ENCODE measurements at regions not wholly inside any gene's neighbourhood (a gene's known extent, or its start where the extent isn't known, plus 50 kb on each side); places are given as distances from the start of the nearest gene placed in this dataset.

GRCh38 chr10:24006741-24007140, 202.2 kb upstream of the KIAA1217 start:
- H3K4ac ChIP-seq (replicated peaks; ENCODE audit: insufficient read length, low read depth, low read length): no peak overlapping the region
- no peak overlapping the region for H3K23ac ChIP-seq (ENCODE audit: insufficient read length)
- no peak overlapping the region for H3K4me3 ChIP-seq (ENCODE audit: extremely low read depth in 1 of 4, insufficient read depth in 2 of 4, low read depth in 3 of 4, low read length in 4 of 4)
- DNase-seq (ENCODE audit: low read depth in 1 of 2, low spot score in 2 of 2) (no peak), FAIRE-seq (no peak)
- peaks cover 0 to 9% (median 5%) of the 10 kb centered on the region in 4 experiments; a peak in 4 of 7 replicates for H3K4me1 ChIP-seq (replicated peaks in 1 of 4; ENCODE audit: control insufficient read depth in 3 of 4, insufficient read depth in 4 of 4, low read length in 3 of 4)
- H2BK15ac ChIP-seq (ENCODE audit: low read length): no peak overlapping the region
- no peak overlapping the region for H3K27ac ChIP-seq (ENCODE audit: low read depth, low read length)
- no peak overlapping the region for H2BK12ac ChIP-seq (ENCODE audit: low read depth, low read length)
- H4K8ac ChIP-seq (ENCODE audit: extremely low read depth, insufficient read depth, low read length): no peak overlapping the region
- ChIA-PET POLR2A (ENCODE audit: partially characterized antibody) (no interaction called here), CTCF (ENCODE audit: partially characterized antibody) (interaction anchor here (1.1 kb wide), 1 partner anchor 12 kb away, joined by 5 read pairs; no protein-coding TSS in a partner anchor)
- H3K23me2 ChIP-seq (ENCODE audit: low read depth, low read length): no peaks in the 10 kb centered on the region
- no peak overlapping the region for H4K91ac ChIP-seq (replicated peaks; ENCODE audit: insufficient read length, low read length)
- no peaks in the 10 kb centered on the region for H3K79me1 ChIP-seq (ENCODE audit: low read depth, low read length)
- no peak overlapping the region for H3K4me2 ChIP-seq (ENCODE audit: insufficient read depth in 1 of 2, low read depth in 2 of 2, low read length in 2 of 2)
- H3K27me3 ChIP-seq (replicated peaks in 1 of 4; ENCODE audit: control insufficient read depth in 3 of 4, extremely low read depth in 1 of 4, insufficient read depth in 3 of 4, low read length in 3 of 4): no peaks in the 10 kb centered on the region
- H4K20me1 ChIP-seq (replicated peaks in 1 of 2; ENCODE audit: control insufficient read depth in 1 of 2, insufficient read depth in 2 of 2, low read length in 2 of 2): no peaks in the 10 kb centered on the region
- H3K9me3 ChIP-seq (ENCODE audit: insufficient read depth in 2 of 2, low read depth in 1 of 2, low read length in 1 of 2): no peaks in the 10 kb centered on the region
- no peak overlapping the region for H2AFZ ChIP-seq (ENCODE audit: low read length)
- no peak overlapping the region for H4K5ac ChIP-seq (ENCODE audit: insufficient read length, low read depth, low read length)
- 87% methylated on average over 5 of the region's 5 CpGs; no CpG with 5 or more reads in 1 of the 2 experiments for WGBS, 2 experiments (ENCODE audit: extremely low coverage in 1 of 2, insufficient coverage in 1 of 2, insufficient read length in 1 of 2, insufficient replicate concordance in 2 of 2, low coverage in 1 of 2, low lambda C conversion rate in 2 of 2, missing lambda C conversion rate in 1 of 2)
- no peak overlapping the region for H2BK120ac ChIP-seq (replicated peaks; ENCODE audit: low read depth, low read length)
- H3K9ac ChIP-seq (replicated peaks in 1 of 4; ENCODE audit: extremely low read depth in 1 of 4, low read depth in 3 of 4, low read length in 3 of 4): no peak overlapping the region
- H3K79me2 ChIP-seq (ENCODE audit: control insufficient read depth in 1 of 2, insufficient read depth in 2 of 2, low read length in 2 of 2): no peaks in the 10 kb centered on the region
- no peaks in the 10 kb centered on the region for H3K36me3 ChIP-seq (ENCODE audit: control insufficient read depth in 2 of 4, insufficient read depth in 4 of 4, low read length in 3 of 4)
- H2AK5ac ChIP-seq (ENCODE audit: low read depth, low read length): no peak overlapping the region
- H3K18ac ChIP-seq (ENCODE audit: extremely low read depth, low read length): no peak overlapping the region
- no peak overlapping the region for H3K56ac ChIP-seq (replicated peaks; ENCODE audit: insufficient read length, low read depth, low read length)
- H2BK5ac ChIP-seq (ENCODE audit: low read depth, low read length): no peak overlapping the region
- no peak overlapping the region for H2BK20ac ChIP-seq (ENCODE audit: low read length)
- H3K14ac ChIP-seq (ENCODE audit: insufficient read length): no peak overlapping the region
- TF ChIP-seq HDAC2 (IDR thresholded peaks at IDR 0.05; ENCODE audit: borderline replicate concordance in 1 of 2, low read depth in 2 of 2, low read length in 2 of 2): no peak
- no peak for TF ChIP-seq ATF2 (IDR thresholded peaks at IDR 0.05; ENCODE audit: low read length)
- TF ChIP-seq TCF12 (IDR thresholded peaks at IDR 0.05; ENCODE audit: low read depth, low read length): no peak
- TF ChIP-seq KDM4A (IDR thresholded peaks at IDR 0.05; ENCODE audit: low read depth, low read length, severe bottlenecking): no peak
- no peak for TF ChIP-seq RFX5 (IDR thresholded peaks at IDR 0.05; ENCODE audit: borderline replicate concordance, low read depth, low read length)
- no peak for TF ChIP-seq CEBPB (IDR thresholded peaks at IDR 0.05; ENCODE audit: low read depth, low read length)
- no peak for TF ChIP-seq SIN3A (conservative IDR thresholded peaks at IDR 0.05 in 1 of 2, IDR thresholded peaks at IDR 0.05 in 1 of 2; ENCODE audit: low read depth in 1 of 2, low read length in 2 of 2)
- no peak for TF ChIP-seq EZH2 (IDR thresholded peaks at IDR 0.05; ENCODE audit: low read depth, low read length, severe bottlenecking)
- TF ChIP-seq USF2 (IDR thresholded peaks at IDR 0.05; ENCODE audit: low read length): no peak
- no peak for TF ChIP-seq ATF3 (IDR thresholded peaks at IDR 0.05; ENCODE audit: insufficient read depth, low read depth, low read length)
- TF ChIP-seq SIRT6 (IDR thresholded peaks at IDR 0.05; ENCODE audit: low read length): no peak
